HG02981 (cell line): ENCODE measurements at regions not wholly inside any gene's neighbourhood (a gene's known extent, or its start where the extent isn't known, plus 50 kb on each side); places are given as distances from the start of the nearest gene placed in this dataset.

Experiments
- ATAC-seq: cut with Tn5 transposase; IDR thresholded peaks from one replicate; pipeline ENCODE4 v1.9.1; 2021; ENCODE audit warnings: mild to moderate bottlenecking, moderate library complexity; ENCODE audit not compliant: unreplicated experiment

- no peak for ATAC-seq
Observed at GRCh38 chr1:79457562-79458224, 451.2 kb upstream of the ADGRL4 start.

- ATAC-seq = no peak
Observed at GRCh38 chr1:79448426-79448825, 441.9 kb upstream of the ADGRL4 start.

- ATAC-seq = no peak
Observed at GRCh38 chr1:79441238-79441637, 434.7 kb upstream of the ADGRL4 start.

GRCh38 chr1:79437540-79437939, 431.0 kb upstream of the ADGRL4 start:
- no peak for ATAC-seq

DNA sequence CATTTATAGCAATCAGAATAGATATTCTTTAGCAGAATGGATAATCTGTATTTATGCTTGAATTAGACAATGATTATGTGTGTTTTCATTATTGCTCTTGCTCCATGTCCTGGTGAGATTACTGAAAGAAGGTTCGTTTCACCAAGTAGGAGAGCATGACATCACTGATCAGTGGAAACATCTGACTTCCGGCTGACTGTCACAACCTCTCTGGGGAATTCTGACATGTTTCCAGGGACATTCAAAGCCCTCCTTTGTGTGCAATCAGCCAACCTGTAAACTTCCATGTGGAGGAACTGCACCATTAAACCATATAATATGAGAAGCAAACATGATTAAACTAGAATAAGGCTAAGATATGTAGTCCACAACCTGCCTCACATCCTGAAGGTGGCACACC, 424.8 kb upstream of the ADGRL4 start:
- ATAC-seq = no peak

- ATAC-seq = no peak
Observed at GRCh38 chr1:79430437-79430836, 423.9 kb upstream of the ADGRL4 start.

GRCh38 chr1:79422726-79423125, 416.2 kb upstream of the ADGRL4 start:
- no peak for ATAC-seq

DNA sequence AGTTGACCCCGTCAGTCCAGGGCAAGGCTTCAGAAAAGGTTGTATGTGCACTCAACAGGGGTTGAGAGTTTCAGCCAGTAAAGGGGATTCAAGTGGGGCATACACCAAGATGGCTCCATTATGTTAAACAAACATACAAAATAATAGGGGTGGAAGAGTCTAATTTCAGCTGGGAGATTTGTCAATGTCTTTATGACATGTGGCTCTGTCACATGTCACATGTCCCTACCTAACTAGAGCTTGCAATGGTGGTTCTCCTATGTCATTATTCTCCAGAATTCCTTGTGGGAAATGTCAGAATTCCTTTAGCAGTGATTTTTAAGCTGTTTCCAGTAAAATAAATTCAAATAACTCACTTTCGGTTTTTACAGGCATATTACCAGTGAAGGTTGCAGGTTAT, 392.0 kb upstream of the ADGRL4 start:
- ATAC-seq = no peak

DNA sequence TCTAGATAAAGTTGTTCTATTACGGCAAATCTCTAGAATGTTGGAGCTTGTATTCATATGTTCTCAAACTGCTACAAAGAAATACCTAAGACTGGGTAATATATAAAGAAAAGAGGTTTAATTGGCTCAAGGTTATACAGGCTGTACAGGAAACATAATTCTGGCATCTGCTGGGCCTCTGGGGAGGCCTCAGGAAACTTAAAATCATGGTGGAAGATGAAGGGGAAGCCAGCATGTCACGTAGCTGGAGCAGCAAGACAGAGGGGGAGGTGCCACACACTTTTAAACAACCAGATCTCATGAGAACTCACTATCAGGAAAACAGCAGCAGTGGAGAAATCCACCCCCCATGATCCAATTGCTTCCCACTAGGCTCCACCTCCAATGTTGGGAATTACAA, 390.4 kb upstream of the ADGRL4 start:
- no peak for ATAC-seq

DNA sequence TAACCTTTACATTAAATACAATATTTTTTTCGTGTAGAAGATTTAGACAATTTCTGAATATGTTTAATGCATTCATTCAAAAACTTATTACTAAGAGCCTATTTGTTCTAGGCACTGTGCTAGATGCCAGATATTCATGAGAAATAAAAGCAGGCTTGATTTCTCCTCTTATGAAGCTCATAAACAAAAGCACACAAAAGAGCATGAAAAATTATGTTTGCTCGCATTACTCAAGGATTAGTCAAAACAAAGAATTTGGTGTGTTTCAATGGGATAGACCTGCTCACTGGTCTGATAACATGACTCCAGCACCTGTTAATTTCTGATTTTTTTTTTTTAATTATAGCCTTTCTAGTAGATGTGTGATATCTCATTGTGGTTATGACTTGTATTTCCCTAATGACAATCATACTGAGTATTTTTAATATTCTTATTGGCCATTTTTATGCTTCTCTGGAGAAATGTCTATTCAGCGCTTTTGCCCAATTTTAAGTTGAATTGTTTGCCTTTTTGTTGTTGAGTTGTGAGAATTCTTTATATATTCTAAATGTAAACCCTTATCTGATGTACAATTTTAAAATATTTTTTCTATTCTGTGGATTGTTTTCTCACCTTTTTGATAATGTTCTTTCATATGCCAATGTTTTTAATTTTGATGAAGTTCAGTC, 382.3 kb upstream of the ADGRL4 start:
- ATAC-seq = no peak

- ATAC-seq = no peak
Observed at GRCh38 chr1:79386730-79387129, 380.2 kb upstream of the ADGRL4 start.

GRCh38 chr1:79380078-79380477, 373.5 kb upstream of the ADGRL4 start:
- ATAC-seq = no peak

GRCh38 chr1:79376106-79376505, 369.6 kb upstream of the ADGRL4 start:
- ATAC-seq = no peak

DNA sequence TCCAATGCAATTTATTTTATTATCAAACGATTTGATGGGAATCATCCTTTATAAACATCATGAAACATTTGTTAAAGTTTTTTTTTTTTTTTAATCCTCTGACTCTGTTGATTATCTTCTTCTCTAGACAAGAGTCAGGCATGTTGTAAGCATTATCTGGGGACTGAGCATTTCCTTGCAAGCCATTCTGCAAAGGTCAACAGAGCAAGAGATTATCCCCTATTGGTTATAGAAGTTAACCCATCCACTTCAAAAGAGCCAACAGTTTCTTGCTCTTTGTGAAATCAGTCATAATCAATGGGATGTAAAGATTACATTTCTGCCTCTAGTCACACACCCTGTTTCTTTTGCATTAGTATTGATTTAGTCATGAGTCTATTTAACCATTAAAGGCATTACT, 368.8 kb upstream of the ADGRL4 start:
- ATAC-seq = no peak

DNA sequence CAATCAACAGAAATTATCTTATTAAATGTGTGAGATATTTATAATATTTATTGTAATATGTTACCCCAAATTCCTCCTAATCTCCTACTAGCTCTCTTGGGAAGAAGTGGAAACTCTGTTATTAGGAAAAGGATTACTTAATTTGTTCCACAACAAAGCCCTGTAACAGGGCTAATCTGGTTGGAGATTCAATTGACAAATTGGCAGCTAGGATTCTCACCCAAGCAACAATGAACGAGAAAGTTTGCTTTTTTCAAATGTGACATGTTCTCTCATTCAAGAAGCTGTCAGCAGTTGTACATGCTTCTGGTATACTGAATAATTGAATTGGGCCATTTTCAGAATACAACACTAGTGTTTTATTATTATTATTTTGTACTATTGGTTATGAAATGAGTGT, 367.9 kb upstream of the ADGRL4 start:
- ATAC-seq = no peak

GRCh38 chr1:79373481-79374125, 367.1 kb upstream of the ADGRL4 start:
- no peak for ATAC-seq

- no peak for ATAC-seq
Observed at GRCh38 chr1:79371802-79372201, 365.3 kb upstream of the ADGRL4 start.

- ATAC-seq = no peak
Observed at GRCh38 chr1:79369091-79369490, 362.6 kb upstream of the ADGRL4 start.

DNA sequence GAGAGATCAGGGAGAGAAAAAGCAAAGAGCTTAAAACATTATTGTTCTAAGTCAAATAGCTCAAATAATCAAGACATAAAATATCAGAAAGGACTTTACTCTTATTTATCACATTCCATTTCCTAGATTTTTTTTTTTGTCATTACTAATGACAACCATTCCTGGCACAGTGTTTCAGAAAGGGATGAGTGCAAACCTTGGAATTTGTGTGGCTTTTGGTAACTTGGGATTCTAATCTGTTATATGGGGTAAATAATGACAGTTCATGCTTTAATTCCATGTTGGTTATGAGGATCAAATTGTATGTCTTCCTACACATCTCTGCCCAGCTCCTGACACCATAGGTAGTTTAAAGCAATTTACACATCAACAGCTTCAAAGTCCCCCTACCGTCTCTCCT, 358.4 kb upstream of the ADGRL4 start:
- ATAC-seq = no peak

DNA sequence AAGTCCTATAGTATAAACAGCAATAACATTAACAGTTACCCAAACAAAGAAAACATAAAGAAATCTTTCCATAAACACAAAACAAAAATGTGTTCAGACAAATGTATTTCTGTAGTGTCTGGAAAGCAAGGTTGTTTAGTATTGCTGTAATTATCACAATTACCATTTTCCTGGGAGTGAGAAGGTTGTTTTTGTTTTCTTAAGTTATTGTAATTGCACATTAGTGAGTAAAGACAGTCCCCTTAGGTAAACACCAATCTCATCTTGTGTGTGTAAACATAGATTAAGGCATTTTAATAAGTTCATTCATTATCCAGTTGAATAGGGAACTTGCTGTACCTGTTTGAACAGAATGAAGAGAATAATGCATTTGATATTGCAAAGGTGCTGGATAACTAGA, 356.9 kb upstream of the ADGRL4 start:
- no peak for ATAC-seq

DNA sequence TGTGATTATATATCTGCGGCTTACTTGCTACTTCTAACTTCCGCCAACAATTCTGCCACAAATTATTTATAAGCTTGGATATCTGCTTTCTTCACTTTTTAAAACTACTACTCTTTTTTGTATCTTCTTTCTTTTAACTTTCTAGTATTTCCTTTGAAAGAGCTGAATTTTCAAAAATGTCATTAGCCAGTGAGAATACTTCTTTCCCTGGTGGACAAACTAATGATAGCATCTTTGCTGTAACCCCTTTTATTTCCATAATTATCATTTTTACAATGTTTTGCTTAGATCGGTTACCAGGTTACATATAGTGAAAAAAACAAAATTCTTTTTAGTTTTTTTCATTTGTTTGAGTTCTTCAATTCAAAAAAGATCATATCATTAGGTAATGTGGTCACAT, 355.9 kb upstream of the ADGRL4 start:
- ATAC-seq = no peak

- ATAC-seq = no peak
Observed at GRCh38 chr1:79355090-79355489, 348.6 kb upstream of the ADGRL4 start.
